GM21737 (cell line): ENCODE measurements at regions not wholly inside any gene's neighbourhood (a gene's known extent, or its start where the extent isn't known, plus 50 kb on each side); places are given as distances from the start of the nearest gene placed in this dataset.
"Not testable (repeated sequence)": the region's sequence is repeated elsewhere in the genome, so short reads cannot be mapped to it uniquely, and the experiment has no call there.

ENCODE experiments used
- ATAC-seq: cut with Tn5 transposase; IDR thresholded peaks from one replicate; pipeline ENCODE4 v1.9.1; 2021; ENCODE audit warnings: mild to moderate bottlenecking, moderate library complexity; ENCODE audit not compliant: unreplicated experiment

- ATAC-seq, result not testable (repeated sequence)
Observed at GRCh38 chr14:106349678-106350457, 823.5 kb downstream of the TMEM121 start.

- not testable (repeated sequence) for ATAC-seq
Observed at GRCh38 chr14:106355007-106355791, 828.8 kb downstream of the TMEM121 start.

GRCh38 chr14:106355881-106356642 is 829.7 kb downstream of the TMEM121 start:
- ATAC-seq, result not testable (repeated sequence)

GRCh38 chr14:106356643-106356930 is 830.2 kb downstream of the TMEM121 start:
- ATAC-seq, result not testable (repeated sequence)

- not testable (repeated sequence) for ATAC-seq
Observed at GRCh38 chr14:106359157-106359887, 832.9 kb downstream of the TMEM121 start.

- not testable (repeated sequence) for ATAC-seq
Observed at GRCh38 chr14:106365371-106365770, 839.0 kb downstream of the TMEM121 start.

- ATAC-seq, result not testable (repeated sequence)
Observed at GRCh38 chr14:106365894-106366293, 839.5 kb downstream of the TMEM121 start.

GRCh38 chr14:106366971-106367370 is 840.6 kb downstream of the TMEM121 start:
- not testable (repeated sequence) for ATAC-seq

GRCh38 chr14:106369456-106369855 is 843.1 kb downstream of the TMEM121 start:
- ATAC-seq, result not testable (repeated sequence)

GRCh38 chr14:106372870-106373652 is 846.7 kb downstream of the TMEM121 start:
- no peak for ATAC-seq

GRCh38 chr14:106373653-106374110 is 847.3 kb downstream of the TMEM121 start:
- ATAC-seq, result not testable (repeated sequence)

GRCh38 chr14:106377432-106377831 is 851.0 kb downstream of the TMEM121 start:
- ATAC-seq, result no peak

GRCh38 chr14:106378191-106378590 is 851.8 kb downstream of the TMEM121 start:
- ATAC-seq, result no peak

GRCh38 chr14:106380740-106381139 is 854.4 kb downstream of the TMEM121 start:
- no peak for ATAC-seq

GRCh38 chr14:106389186-106389585 is 862.8 kb downstream of the TMEM121 start:
- not testable (repeated sequence) for ATAC-seq

- ATAC-seq, result no peak
Observed at GRCh38 chr14:106390401-106390800, 864.0 kb downstream of the TMEM121 start.

GRCh38 chr14:106390947-106391346 is 864.6 kb downstream of the TMEM121 start:
- no peak for ATAC-seq

- no peak for ATAC-seq
Observed at GRCh38 chr14:106393742-106394141, 867.4 kb downstream of the TMEM121 start.

- no peak for ATAC-seq
Observed at GRCh38 chr14:106395456-106396050, 869.2 kb downstream of the TMEM121 start.
